Neuronal stem cell (in vitro differentiated cells): ENCODE measurements at regions not wholly inside any gene's neighbourhood (a gene's known extent, or its start where the extent isn't known, plus 50 kb on each side); places are given as distances from the start of the nearest gene placed in this dataset.

Experiments
- DNase-seq: peaks from one replicate; pipeline ENCODE4 v3.0.0-alpha.2; 2013; ENCODE audit warnings: low spot score
- H2AFZ ChIP-seq: one replicate; pipeline ENCODE4 v1.6.1; 2013; ENCODE audit warnings: mild to moderate bottlenecking, low read length, inconsistent platforms
- H2AK5ac ChIP-seq: 2 replicates; pipeline ENCODE4 v1.6.1; 2013; ENCODE audit warnings: low read depth, mild to moderate bottlenecking, inconsistent platforms, low read length, moderate library complexity, mixed read lengths
- H2BK120ac ChIP-seq: 2 replicates; pipeline ENCODE4 v1.6.1; 2013; ENCODE audit warnings: low read depth, mild to moderate bottlenecking, inconsistent platforms, low read length, moderate library complexity, mixed read lengths
- H2BK12ac ChIP-seq: one replicate; pipeline ENCODE4 v1.6.1; 2013; ENCODE audit warnings: low read length, inconsistent platforms
- H2BK15ac ChIP-seq: 2 replicates; pipeline ENCODE4 v1.6.1; 2013; ENCODE audit warnings: mild to moderate bottlenecking, low read length, inconsistent platforms, mixed read lengths
- H2BK5ac ChIP-seq: one replicate; pipeline ENCODE4 v1.6.1; 2013; ENCODE audit warnings: inconsistent platforms, mild to moderate bottlenecking, low read length, moderate library complexity
- H3K14ac ChIP-seq: one replicate; pipeline ENCODE4 v1.6.1; 2013; ENCODE audit warnings: low read length, inconsistent platforms
- H3K18ac ChIP-seq: 2 replicates; pipeline ENCODE4 v1.6.1; 2013; ENCODE audit warnings: low read length, inconsistent platforms
- H3K23ac ChIP-seq: 2 replicates; pipeline ENCODE4 v1.6.1; 2013; ENCODE audit warnings: low read depth, mild to moderate bottlenecking, mixed read lengths, low read length, inconsistent platforms; ENCODE audit not compliant: poor library complexity
- H3K27ac ChIP-seq: replicated peaks from 3 replicates; pipeline ENCODE4 v1.5.1; 2013; ENCODE audit warnings: low read length, inconsistent platforms
- H3K27me3 ChIP-seq, 3 experiments: 2 replicates each; pipeline ENCODE4 v1.6.1; 2013; ENCODE audit warnings: low read length in 3 of 3, mild to moderate bottlenecking in 2 of 3, inconsistent platforms in 1 of 3, low read depth in 1 of 3, mixed read lengths in 1 of 3, moderate library complexity in 1 of 3; ENCODE audit not compliant: control insufficient read depth in 3 of 3, insufficient read depth in 3 of 3
- H3K36me3 ChIP-seq, 2 donors: replicated peaks in 1 of 2; 2 replicates each; pipeline ENCODE4 v1.6.1; 2013; ENCODE audit warnings: low read length in 2 of 2; ENCODE audit not compliant: control insufficient read depth in 2 of 2, insufficient read depth in 2 of 2
- H3K4ac ChIP-seq: 2 replicates; pipeline ENCODE4 v1.6.1; 2013; ENCODE audit warnings: inconsistent platforms, mild to moderate bottlenecking, low read length, moderate library complexity
- H3K4me1 ChIP-seq, 2 donors: 1 replicate in 1 of 2; 2 replicates in 1 of 2; pipeline ENCODE4 v1.6.1; 2013; ENCODE audit warnings: low read length in 2 of 2, low read depth in 1 of 2; ENCODE audit not compliant: control insufficient read depth in 2 of 2, insufficient read depth in 1 of 2
- H3K4me2 ChIP-seq: one replicate; pipeline ENCODE4 v1.6.1; 2013; ENCODE audit warnings: mild to moderate bottlenecking, low read length, inconsistent platforms; ENCODE audit not compliant: insufficient read depth, poor library complexity, severe bottlenecking
- H3K4me3 ChIP-seq, 2 donors: 2 replicates each; pipeline ENCODE4 v1.5.1; 2013; ENCODE audit warnings: low read length in 2 of 2, mild to moderate bottlenecking in 2 of 2, inconsistent platforms in 1 of 2, moderate library complexity in 1 of 2
- H3K79me1 ChIP-seq: one replicate; pipeline ENCODE4 v1.6.1; 2013; ENCODE audit warnings: low read depth, mild to moderate bottlenecking, inconsistent platforms, low read length, moderate library complexity
- H3K9ac ChIP-seq: one replicate; pipeline ENCODE4 v1.6.1; 2013; ENCODE audit warnings: mild to moderate bottlenecking, low read depth, low read length, inconsistent platforms; ENCODE audit not compliant: poor library complexity
- H3K9me3 ChIP-seq, 2 donors: replicated peaks in 1 of 2; 2 replicates each; pipeline versions ENCODE3 to v1.6.1; 2013; ENCODE audit warnings: low read length in 2 of 2, mild to moderate bottlenecking in 2 of 2, inconsistent platforms in 1 of 2, low read depth in 1 of 2, mixed read lengths in 1 of 2, moderate library complexity in 1 of 2; ENCODE audit not compliant: control insufficient read depth in 2 of 2, insufficient read depth in 1 of 2
- H4K8ac ChIP-seq: one replicate; pipeline ENCODE4 v1.6.1; 2013; ENCODE audit warnings: low read depth, mild to moderate bottlenecking, inconsistent platforms, low read length, moderate library complexity
- H4K91ac ChIP-seq: one replicate; pipeline ENCODE4 v1.6.1; 2013; ENCODE audit warnings: low read length, low read depth, mild to moderate bottlenecking, inconsistent platforms; ENCODE audit not compliant: poor library complexity
- WGBS, 2 donors: extraction: QIAGEN DNeasy Blood & Tissue Kit; methylation state at CpG; one replicate each; pipeline ENCODE4 v1.1.7; 2013; ENCODE audit warnings: missing lambda C conversion rate in 2 of 2, mixed read lengths in 1 of 2; ENCODE audit not compliant: insufficient read length in 2 of 2, insufficient replicate concordance in 1 of 2; ENCODE audit errors: extremely low coverage in 2 of 2; 5-methylcytosine and 5-hydroxymethylcytosine counted together

GRCh38 chr12:11969437-11970154 is 101.1 kb upstream of the BCL2L14 start:
- no peak overlapping the region for H3K27ac ChIP-seq
- H3K4ac ChIP-seq, result no peak overlapping the region
- no peak overlapping the region for H3K23ac ChIP-seq
- no peaks in the 10 kb centered on the region for H3K9me3 ChIP-seq
- H3K36me3 ChIP-seq, result no peaks in the 10 kb centered on the region
- DNase-seq, result no peak
- H3K9ac ChIP-seq, result no peak overlapping the region
- peaks cover 0 to 4% (median 0%) of the 10 kb centered on the region in 3 experiments for H3K27me3 ChIP-seq
- peaks cover 0 to 10% of the 10 kb centered on the region in 2 donors for H3K4me1 ChIP-seq
- WGBS, 2 donors, result no CpG with 5 or more reads among the region's 8 CpGs
- H3K18ac ChIP-seq, result no peak overlapping the region
- H2BK12ac ChIP-seq, result no peak overlapping the region
- H4K91ac ChIP-seq, result no peak overlapping the region
- no peak overlapping the region for H2BK5ac ChIP-seq
- H3K4me2 ChIP-seq, result no peak overlapping the region
- H3K79me1 ChIP-seq, result no peaks in the 10 kb centered on the region
- H4K8ac ChIP-seq, result no peak overlapping the region
- no peak overlapping the region for H3K4me3 ChIP-seq
- H2AK5ac ChIP-seq, result no peak overlapping the region
- no peak overlapping the region for H2BK15ac ChIP-seq
- no peak overlapping the region for H3K14ac ChIP-seq
- no peak overlapping the region for H2BK120ac ChIP-seq
- peak overlapping the region; percentile 45 for H2AFZ ChIP-seq

- H2AFZ ChIP-seq, result peak overlapping the region; percentile 45
- H3K23ac ChIP-seq, result no peak overlapping the region
- H3K79me1 ChIP-seq, result no peaks in the 10 kb centered on the region
- no peaks in the 10 kb centered on the region for H3K36me3 ChIP-seq
- H2BK12ac ChIP-seq, result no peak overlapping the region
- no peak overlapping the region for H2BK15ac ChIP-seq
- no peak overlapping the region for H3K14ac ChIP-seq
- H3K4me3 ChIP-seq, result no peak overlapping the region
- no peaks in the 10 kb centered on the region for H3K9me3 ChIP-seq
- H3K18ac ChIP-seq, result no peak overlapping the region
- no peak for DNase-seq
- H3K4me2 ChIP-seq, result no peak overlapping the region
- H4K91ac ChIP-seq, result no peak overlapping the region
- H3K4me1 ChIP-seq, result peaks cover 0 to 10% of the 10 kb centered on the region in 2 donors
- no peak overlapping the region for H2AK5ac ChIP-seq
- H4K8ac ChIP-seq, result no peak overlapping the region
- WGBS, 2 donors, result no CpG with 5 or more reads among the region's 4 CpGs
- no peak overlapping the region for H3K27ac ChIP-seq
- no peak overlapping the region for H3K4ac ChIP-seq
- H3K27me3 ChIP-seq, result peaks cover 0 to 4% (median 0%) of the 10 kb centered on the region in 3 experiments
- no peak overlapping the region for H2BK120ac ChIP-seq
- no peak overlapping the region for H2BK5ac ChIP-seq
- H3K9ac ChIP-seq, result no peak overlapping the region
Measured at GRCh38 chr12:11970155-11970520, 100.6 kb upstream of the BCL2L14 start.

- Histone ChIP-seq H3K23ac (no peak overlapping the region), H2BK12ac (no peak overlapping the region), H3K14ac (no peak overlapping the region), H3K79me1 (no peaks in the 10 kb centered on the region), H2BK120ac (no peak overlapping the region), H2BK15ac (no peak overlapping the region), H2BK5ac (no peak overlapping the region), H3K9ac (no peak overlapping the region), H3K4me2 (no peak overlapping the region), H3K4me1 (peaks cover 0 to 10% of the 10 kb centered on the region in 2 donors), H2AK5ac (no peak overlapping the region), H3K36me3 (no peaks in the 10 kb centered on the region), H3K18ac (no peak overlapping the region), H3K27ac (no peak overlapping the region), H4K91ac (no peak overlapping the region), H3K9me3 (no peaks in the 10 kb centered on the region), H3K4me3 (no peak overlapping the region), H4K8ac (no peak overlapping the region), H2AFZ (no peak overlapping the region), H3K4ac (no peak overlapping the region), H3K27me3 (peaks cover 0 to 4% (median 0%) of the 10 kb centered on the region in 3 experiments)
- DNase-seq, result no peak
- WGBS, 2 donors, result no CpG with 5 or more reads among the region's 6 CpGs
Measured at GRCh38 chr12:11973396-11973795, 97.3 kb upstream of the BCL2L14 start.

GRCh38 chr12:11976005-11976404 is 94.7 kb upstream of the BCL2L14 start:
- Histone ChIP-seq H3K23ac (no peak overlapping the region), H3K79me1 (no peaks in the 10 kb centered on the region), H2BK15ac (no peak overlapping the region), H3K27me3 (peaks cover 0 to under 1% (median 0%) of the 10 kb centered on the region in 3 experiments), H2BK5ac (no peak overlapping the region), H3K27ac (no peak overlapping the region), H3K18ac (no peak overlapping the region), H3K9me3 (no peaks in the 10 kb centered on the region), H3K4me2 (no peak overlapping the region), H3K4me3 (no peak overlapping the region), H3K4ac (no peak overlapping the region), H2AK5ac (no peak overlapping the region), H2BK120ac (no peak overlapping the region), H2BK12ac (no peak overlapping the region), H4K91ac (no peak overlapping the region), H3K9ac (no peak overlapping the region), H3K14ac (no peak overlapping the region), H4K8ac (no peak overlapping the region), H3K36me3 (no peaks in the 10 kb centered on the region), H2AFZ (no peak overlapping the region), H3K4me1 (peaks cover 0 to 2% of the 10 kb centered on the region in 2 donors)
- no CpG with 5 or more reads among the region's 4 CpGs for WGBS, 2 donors
- DNase-seq, result no peak
